ENCODE measurements at regions not wholly inside any gene's neighbourhood (a gene's known extent, or its start where the extent isn't known, plus 50 kb on each side); places are given as distances from the start of the nearest gene placed in this dataset.
A peak's percentile ranks its signal among the peaks of the same experiment; 100 is the strongest.
"Not testable (repeated sequence)": the region's sequence is repeated elsewhere in the genome, so short reads cannot be mapped to it uniquely, and the experiment has no call there.

- DNase-seq (ENCODE audit: low read depth, low spot score): no peak
Measured at GRCh38 chr4:141457653-141458052, 178.7 kb upstream of the IL15 start.

GRCh38 chr4:141458501-141458900 lies 177.9 kb upstream of the IL15 start:
- DNase-seq (ENCODE audit: low read depth, low spot score): no peak

GRCh38 chr4:141459020-141459419 lies 177.4 kb upstream of the IL15 start:
- DNase-seq (ENCODE audit: low read depth, low spot score): no peak

GRCh38 chr4:141462361-141462760 lies 174.0 kb upstream of the IL15 start:
- DNase-seq (ENCODE audit: low read depth, low spot score): no peak

GRCh38 chr4:141463678-141464077 lies 172.7 kb upstream of the IL15 start:
- no peak for DNase-seq (ENCODE audit: low read depth, low spot score)

- no peak for DNase-seq (ENCODE audit: low read depth, low spot score)
Measured at GRCh38 chr4:141464366-141464765, 172.0 kb upstream of the IL15 start.

- DNase-seq (ENCODE audit: low read depth, low spot score): no peak
Measured at GRCh38 chr4:141465171-141465570, 171.2 kb upstream of the IL15 start.

- DNase-seq (ENCODE audit: low read depth, low spot score): no peak
Measured at GRCh38 chr4:141467225-141467624, 169.2 kb upstream of the IL15 start.

GRCh38 chr4:141469392-141469791 lies 167.0 kb upstream of the IL15 start:
- DNase-seq (ENCODE audit: low read depth, low spot score): no peak

- DNase-seq (ENCODE audit: low read depth, low spot score): no peak
Measured at GRCh38 chr4:141473026-141473540, 163.3 kb upstream of the IL15 start.

GRCh38 chr4:141473952-141474351 lies 162.4 kb upstream of the IL15 start:
- no peak for DNase-seq (ENCODE audit: low read depth, low spot score)

- no peak for DNase-seq (ENCODE audit: low read depth, low spot score)
Measured at GRCh38 chr4:141480950-141481349, 155.4 kb upstream of the IL15 start.

- DNase-seq (ENCODE audit: low read depth, low spot score): not testable (repeated sequence)
Measured at GRCh38 chr4:141484298-141484697, 152.1 kb upstream of the IL15 start.

- peak; percentile 24 for DNase-seq (ENCODE audit: low read depth, low spot score)
Measured at GRCh38 chr4:141486375-141486997, 149.9 kb upstream of the IL15 start.

- no peak for DNase-seq (ENCODE audit: low read depth, low spot score)
Measured at GRCh38 chr4:141497627-141498026, 138.8 kb upstream of the IL15 start.

- no peak for DNase-seq (ENCODE audit: low read depth, low spot score)
Measured at GRCh38 chr4:141499261-141499853, 137.0 kb upstream of the IL15 start.

- DNase-seq (ENCODE audit: low read depth, low spot score): no peak
Measured at GRCh38 chr4:141501395-141501794, 135.0 kb upstream of the IL15 start.

- no peak for DNase-seq (ENCODE audit: low read depth, low spot score)
Measured at GRCh38 chr4:141501931-141502330, 134.5 kb upstream of the IL15 start.

- DNase-seq (ENCODE audit: low read depth, low spot score): no peak
Measured at GRCh38 chr4:141502755-141503154, 133.6 kb upstream of the IL15 start.

- DNase-seq (ENCODE audit: low read depth, low spot score): no peak
Measured at GRCh38 chr4:141503260-141503659, 133.1 kb upstream of the IL15 start.

GRCh38 chr4:141511055-141511454 lies 125.3 kb upstream of the IL15 start:
- no peak for DNase-seq (ENCODE audit: low read depth, low spot score)

GRCh38 chr4:141513866-141514265 lies 122.5 kb upstream of the IL15 start:
- DNase-seq (ENCODE audit: low read depth, low spot score): no peak

GRCh38 chr4:141518222-141518621 lies 118.2 kb upstream of the IL15 start:
- no peak for DNase-seq (ENCODE audit: low read depth, low spot score)

GRCh38 chr4:141524116-141524515 lies 112.3 kb upstream of the IL15 start:
- no peak for DNase-seq (ENCODE audit: low read depth, low spot score)

Data from smooth muscle cell of the brain vasculature (primary cell).